ENCODE measurements at regions not wholly inside any gene's neighbourhood (a gene's known extent, or its start where the extent isn't known, plus 50 kb on each side); places are given as distances from the start of the nearest gene placed in this dataset.

DNA sequence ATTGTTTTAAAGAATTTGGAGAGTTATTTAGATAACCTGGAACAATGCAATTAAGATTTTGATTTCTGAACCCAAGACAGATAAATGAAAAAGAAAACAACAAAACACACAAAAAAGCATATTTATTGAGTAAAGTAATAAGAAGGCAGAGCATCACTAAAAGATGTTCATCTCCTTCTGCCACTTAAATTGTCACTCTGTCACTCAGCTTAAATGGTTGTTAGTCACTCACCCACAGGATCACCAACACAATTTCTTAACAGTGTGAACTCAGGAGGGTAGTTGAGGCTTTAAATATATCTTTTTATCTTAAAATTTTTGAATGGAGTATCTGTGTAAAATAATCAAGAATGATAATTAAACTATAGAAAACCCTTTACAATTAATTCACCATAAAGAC, 1215.5 kb upstream of the PCDH20 start:
- no peak for FAIRE-seq
- H3K27me3 ChIP-seq (ENCODE audit: control insufficient read depth in 2 of 2, insufficient read depth in 2 of 2, low read length in 2 of 2): no peaks in the 10 kb centered on the region
- no peaks in the 10 kb centered on the region for H3K36me3 ChIP-seq (ENCODE audit: control insufficient read depth in 2 of 2, extremely low read depth in 1 of 2, insufficient read depth in 2 of 2, low read length in 2 of 2)
- no peaks in the 10 kb centered on the region for H3K9me3 ChIP-seq (replicated peaks; ENCODE audit: control insufficient read depth, insufficient read depth, low read length)
- no peak overlapping the region for H3K27ac ChIP-seq (ENCODE audit: insufficient read depth, low read depth, low read length)
- dilution Hi-C loops (cut with MboI; ENCODE audit: extremely low pct_ligation_motif_present, low sequenced_read_pairs): no loop called here
- ChIA-PET CTCF (no interaction called here), POLR2A (no interaction called here)
- no peak overlapping the region for H3K4me3 ChIP-seq (replicated peaks in 1 of 3; ENCODE audit: insufficient read depth in 1 of 3, low read depth in 1 of 3, low read length in 3 of 3)
- DNase-seq (ENCODE audit: low read depth, low spot score): no peak
- H3K9ac ChIP-seq (replicated peaks; ENCODE audit: extremely low read depth, insufficient read depth, low read length): no peak overlapping the region
- intact Hi-C loops (cut with micrococcal nuclease): no loop called here
- H3K79me2 ChIP-seq (ENCODE audit: control insufficient read depth, insufficient read depth, low read length): no peaks in the 10 kb centered on the region
- no peaks in the 10 kb centered on the region for H4K20me1 ChIP-seq (replicated peaks; ENCODE audit: control insufficient read depth, extremely low read depth, insufficient read depth, low read length)
- no peak overlapping the region for H3K4me2 ChIP-seq (ENCODE audit: insufficient read depth, low read length)
- no TSS peak for BruUV-seq (replicated peaks)
- H3K9me1 ChIP-seq (replicated peaks; ENCODE audit: control insufficient read depth, extremely low read depth, insufficient read depth, low read length): no peaks in the 10 kb centered on the region
- no peak overlapping the region for H2AFZ ChIP-seq (ENCODE audit: low read depth, low read length)
- H3K4me1 ChIP-seq (ENCODE audit: control insufficient read depth, extremely low read depth, insufficient read depth, low read length): no peaks in the 10 kb centered on the region
- TF ChIP-seq FOS (IDR thresholded peaks at IDR 0.05; ENCODE audit: borderline replicate concordance, insufficient read depth, low read length) (no peak), MYC (IDR thresholded peaks at IDR 0.05; ENCODE audit: low read depth, low read length) (no peak), EZH2 (IDR thresholded peaks at IDR 0.05; ENCODE audit: borderline replicate concordance, low read depth, low read length, severe bottlenecking) (no peak), JUN (IDR thresholded peaks at IDR 0.05; ENCODE audit: borderline replicate concordance, insufficient read depth, insufficient read length, low read depth) (no peak), POLR2AphosphoS5 (IDR thresholded peaks at IDR 0.05; ENCODE audit: insufficient read depth, low read depth, low read length) (no peak), POLR2A (IDR thresholded peaks at IDR 0.05; ENCODE audit: low read depth, low read length) (no peak), GATA2 (IDR thresholded peaks at IDR 0.05; ENCODE audit: insufficient read depth, insufficient read length, low read depth, low read length) (no peak)
- TF ChIP-seq, protein P1, sequence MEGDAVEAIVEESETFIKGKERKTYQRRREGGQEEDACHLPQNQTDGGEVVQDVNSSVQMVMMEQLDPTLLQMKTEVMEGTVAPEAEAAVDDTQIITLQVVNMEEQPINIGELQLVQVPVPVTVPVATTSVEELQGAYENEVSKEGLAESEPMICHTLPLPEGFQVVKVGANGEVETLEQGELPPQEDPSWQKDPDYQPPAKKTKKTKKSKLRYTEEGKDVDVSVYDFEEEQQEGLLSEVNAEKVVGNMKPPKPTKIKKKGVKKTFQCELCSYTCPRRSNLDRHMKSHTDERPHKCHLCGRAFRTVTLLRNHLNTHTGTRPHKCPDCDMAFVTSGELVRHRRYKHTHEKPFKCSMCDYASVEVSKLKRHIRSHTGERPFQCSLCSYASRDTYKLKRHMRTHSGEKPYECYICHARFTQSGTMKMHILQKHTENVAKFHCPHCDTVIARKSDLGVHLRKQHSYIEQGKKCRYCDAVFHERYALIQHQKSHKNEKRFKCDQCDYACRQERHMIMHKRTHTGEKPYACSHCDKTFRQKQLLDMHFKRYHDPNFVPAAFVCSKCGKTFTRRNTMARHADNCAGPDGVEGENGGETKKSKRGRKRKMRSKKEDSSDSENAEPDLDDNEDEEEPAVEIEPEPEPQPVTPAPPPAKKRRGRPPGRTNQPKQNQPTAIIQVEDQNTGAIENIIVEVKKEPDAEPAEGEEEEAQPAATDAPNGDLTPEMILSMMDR (IDR thresholded peaks at IDR 0.05; ENCODE audit: extremely low read depth in 1 of 2, insufficient read depth in 1 of 2, low read depth in 1 of 2, low read length in 2 of 2): no peak
- TF ChIP-seq, protein P2, sequence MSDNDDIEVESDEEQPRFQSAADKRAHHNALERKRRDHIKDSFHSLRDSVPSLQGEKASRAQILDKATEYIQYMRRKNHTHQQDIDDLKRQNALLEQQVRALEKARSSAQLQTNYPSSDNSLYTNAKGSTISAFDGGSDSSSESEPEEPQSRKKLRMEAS (IDR thresholded peaks at IDR 0.05; ENCODE audit: insufficient read depth, insufficient read length): no peak

Measured in endothelial cell of umbilical vein (primary cell).